Trophoblast cell (in vitro differentiated cells and primary cell): ENCODE measurements at regions not wholly inside any gene's neighbourhood (a gene's known extent, or its start where the extent isn't known, plus 50 kb on each side); places are given as distances from the start of the nearest gene placed in this dataset.

Experiments used
- DNase-seq, 2 donors: peaks; one replicate each; pipeline ENCODE4 v3.0.0-alpha.2; 2016
- H2AFZ ChIP-seq: 2 replicates; pipeline ENCODE4 v1.6.1; 2013; ENCODE audit warnings: low read length, moderate library complexity, mild to moderate bottlenecking; ENCODE audit not compliant: insufficient read depth, poor library complexity
- H2AK5ac ChIP-seq: 2 replicates; pipeline ENCODE4 v1.6.1; 2013; ENCODE audit warnings: mild to moderate bottlenecking, low read length
- H2BK120ac ChIP-seq: 2 replicates; pipeline ENCODE4 v1.6.1; 2013; ENCODE audit warnings: low read length, mild to moderate bottlenecking, moderate library complexity; ENCODE audit not compliant: insufficient read depth, poor library complexity
- H2BK12ac ChIP-seq: 2 replicates; pipeline ENCODE4 v1.6.1; 2013; ENCODE audit warnings: mild to moderate bottlenecking, low read length, moderate library complexity
- H2BK5ac ChIP-seq: 2 replicates; pipeline ENCODE4 v1.6.1; 2013; ENCODE audit warnings: low read length, low read depth, moderate library complexity, mild to moderate bottlenecking; ENCODE audit not compliant: poor library complexity
- H3K14ac ChIP-seq: 2 replicates; pipeline ENCODE4 v1.6.1; 2013; ENCODE audit warnings: mild to moderate bottlenecking, low read length
- H3K18ac ChIP-seq: 2 replicates; pipeline ENCODE4 v1.6.1; 2013; ENCODE audit warnings: mild to moderate bottlenecking, low read length
- H3K23ac ChIP-seq: 2 replicates; pipeline ENCODE4 v1.6.1; 2013; ENCODE audit warnings: low read length
- H3K27ac ChIP-seq: 2 replicates; pipeline ENCODE4 v1.5.1; 2013; ENCODE audit warnings: low read depth, mild to moderate bottlenecking, inconsistent platforms, low read length, moderate library complexity
- H3K27me3 ChIP-seq: 2 replicates; pipeline ENCODE4 v1.6.1; 2013; ENCODE audit warnings: inconsistent platforms, mild to moderate bottlenecking, low read length, moderate library complexity; ENCODE audit not compliant: insufficient read depth
- H3K36me3 ChIP-seq, 2 experiments: 1 replicate in 1 of 2; 2 replicates in 1 of 2; pipeline ENCODE4 v1.6.1; 2013; ENCODE audit warnings: low read length in 2 of 2, mild to moderate bottlenecking in 2 of 2, moderate library complexity in 1 of 2; ENCODE audit not compliant: insufficient read depth in 2 of 2, control insufficient read depth in 1 of 2
- H3K4ac ChIP-seq: 2 replicates; pipeline ENCODE4 v1.6.1; 2013; ENCODE audit warnings: low read depth, mild to moderate bottlenecking, low read length, moderate library complexity
- H3K4me1 ChIP-seq, 2 experiments: 1 replicate in 1 of 2; 2 replicates in 1 of 2; pipeline ENCODE4 v1.6.1; 2013; ENCODE audit warnings: low read length in 2 of 2, mild to moderate bottlenecking in 2 of 2, moderate library complexity in 1 of 2; ENCODE audit not compliant: insufficient read depth in 2 of 2, control insufficient read depth in 1 of 2
- H3K4me2 ChIP-seq: 2 replicates; pipeline ENCODE4 v1.6.1; 2013; ENCODE audit warnings: inconsistent platforms, mild to moderate bottlenecking, low read length, moderate library complexity
- H3K4me3 ChIP-seq: 2 replicates; pipeline ENCODE4 v1.5.1; 2013; ENCODE audit warnings: mild to moderate bottlenecking, low read depth, low read length, inconsistent platforms
- H3K79me1 ChIP-seq: one replicate; pipeline ENCODE4 v1.6.1; 2013; ENCODE audit warnings: low read length
- H3K79me2 ChIP-seq: 2 replicates; pipeline ENCODE4 v1.6.1; 2013; ENCODE audit warnings: low read length, mild to moderate bottlenecking; ENCODE audit not compliant: control insufficient read depth, insufficient read depth, poor library complexity
- H3K9ac ChIP-seq: 2 replicates; pipeline ENCODE4 v1.6.1; 2013; ENCODE audit warnings: mild to moderate bottlenecking, low read length
- H3K9me3 ChIP-seq: 2 replicates; pipeline ENCODE4 v1.6.1; 2013; ENCODE audit warnings: low read depth, mild to moderate bottlenecking, control low read depth, inconsistent platforms, low read length; ENCODE audit not compliant: insufficient read depth
- H4K12ac ChIP-seq: 2 replicates; pipeline ENCODE4 v1.6.1; 2013; ENCODE audit warnings: low read depth, mild to moderate bottlenecking, low read length, moderate library complexity
- H4K8ac ChIP-seq: 2 replicates; pipeline ENCODE4 v1.6.1; 2013; ENCODE audit warnings: low read depth, mild to moderate bottlenecking, low read length, moderate library complexity
- H4K91ac ChIP-seq: one replicate; pipeline ENCODE4 v1.6.1; 2013; ENCODE audit warnings: low read depth, mild to moderate bottlenecking, low read length, moderate library complexity
- WGBS: extraction: QIAGEN DNeasy Blood & Tissue Kit; methylation state at CpG from one replicate; pipeline ENCODE4 v1.1.7; 2013; ENCODE audit warnings: missing lambda C conversion rate; ENCODE audit not compliant: insufficient read length, insufficient coverage; ENCODE audit errors: extremely low coverage; 5-methylcytosine and 5-hydroxymethylcytosine counted together

- H3K4ac ChIP-seq: no peak overlapping the region
- H4K8ac ChIP-seq: no peak overlapping the region
- no peak overlapping the region for H2AK5ac ChIP-seq
- H3K79me1 ChIP-seq: no peaks in the 10 kb centered on the region
- H3K27ac ChIP-seq: no peak overlapping the region
- H3K18ac ChIP-seq: no peak overlapping the region
- H3K23ac ChIP-seq: no peak overlapping the region
- H3K79me2 ChIP-seq: no peaks in the 10 kb centered on the region
- H4K12ac ChIP-seq: no peak overlapping the region
- no peak overlapping the region for H2BK120ac ChIP-seq
- H2BK12ac ChIP-seq: no peak overlapping the region
- H3K4me1 ChIP-seq: no peaks in the 10 kb centered on the region
- no peak overlapping the region for H2BK5ac ChIP-seq
- peaks cover 4% of the 10 kb centered on the region for H3K9me3 ChIP-seq
- DNase-seq: no peak
- H4K91ac ChIP-seq: no peak overlapping the region
- no peak overlapping the region for H3K4me2 ChIP-seq
- H3K27me3 ChIP-seq: no peaks in the 10 kb centered on the region
- no peak overlapping the region for H2AFZ ChIP-seq
- H3K9ac ChIP-seq: no peak overlapping the region
- H3K36me3 ChIP-seq: no peaks in the 10 kb centered on the region
- H3K14ac ChIP-seq: no peak overlapping the region
- no peak overlapping the region for H3K4me3 ChIP-seq
Measured at GRCh38 chr12:58026426-58026825, 85.1 kb downstream of the ATP23 start.

DNA sequence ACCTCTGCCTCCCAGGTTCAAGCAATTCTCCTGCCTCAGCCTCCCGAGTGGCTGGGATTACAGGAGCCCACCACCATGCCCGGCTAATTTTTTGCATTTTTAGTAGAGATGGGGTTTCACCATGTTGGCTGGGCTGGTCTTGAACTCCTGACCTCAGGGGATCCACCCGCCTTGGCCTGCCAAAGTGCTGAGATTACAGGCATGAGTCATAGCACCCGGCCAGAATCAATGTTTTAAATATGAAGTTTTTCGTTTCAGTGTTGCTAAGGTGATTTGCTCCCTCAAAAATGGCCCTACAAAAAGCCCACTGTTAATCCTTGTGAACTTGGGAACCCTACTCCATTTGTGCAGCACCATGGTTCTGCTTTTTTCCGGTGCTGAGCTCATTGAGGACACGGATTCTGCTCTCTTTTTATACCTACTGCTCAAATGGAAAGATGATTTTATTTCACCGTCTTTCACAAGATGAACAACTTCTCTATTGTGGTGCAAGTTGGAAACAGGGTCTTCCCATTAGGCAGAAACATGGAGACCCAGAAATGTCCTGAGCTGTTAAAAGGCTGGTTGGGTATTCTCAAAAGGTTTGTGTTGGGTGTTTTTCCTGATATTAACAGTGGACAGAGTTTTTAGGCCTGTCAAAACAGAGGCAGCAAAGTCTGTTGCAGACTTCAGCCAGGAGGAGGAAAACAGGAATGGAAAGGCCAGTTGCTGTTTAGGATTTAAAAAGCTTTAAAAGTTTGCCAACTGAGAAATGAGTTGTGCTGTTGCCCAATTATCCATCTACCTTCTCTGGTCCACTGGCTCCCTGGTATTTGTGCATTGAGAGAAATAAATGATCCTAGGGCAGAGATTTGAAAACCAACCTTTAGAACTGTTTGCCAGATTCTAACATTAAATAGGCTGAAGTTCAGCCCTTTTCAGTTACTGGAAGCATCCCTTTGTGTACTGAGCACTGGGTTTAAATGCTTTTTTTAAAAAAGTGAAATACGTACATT lies 85.8 kb downstream of the ATP23 start:
- DNase-seq: no peak
- H4K12ac ChIP-seq: no peak overlapping the region
- H2BK5ac ChIP-seq: no peak overlapping the region
- H3K4me2 ChIP-seq: no peak overlapping the region
- H3K14ac ChIP-seq: no peak overlapping the region
- no peak overlapping the region for H3K9ac ChIP-seq
- no peaks in the 10 kb centered on the region for H3K36me3 ChIP-seq
- no peaks in the 10 kb centered on the region for H3K27me3 ChIP-seq
- no peak overlapping the region for H3K27ac ChIP-seq
- H3K4ac ChIP-seq: no peak overlapping the region
- no peak overlapping the region for H3K4me3 ChIP-seq
- no peak overlapping the region for H4K8ac ChIP-seq
- no peaks in the 10 kb centered on the region for H3K79me2 ChIP-seq
- H2BK120ac ChIP-seq: no peak overlapping the region
- no peak overlapping the region for H4K91ac ChIP-seq
- H3K4me1 ChIP-seq: no peaks in the 10 kb centered on the region
- no peak overlapping the region for H2AK5ac ChIP-seq
- peaks cover 4% of the 10 kb centered on the region for H3K9me3 ChIP-seq
- no CpG with 5 or more reads among the region's 9 CpGs for WGBS
- H3K23ac ChIP-seq: no peak overlapping the region
- no peak overlapping the region for H3K18ac ChIP-seq
- no peaks in the 10 kb centered on the region for H3K79me1 ChIP-seq
- no peak overlapping the region for H2AFZ ChIP-seq
- H2BK12ac ChIP-seq: no peak overlapping the region

DNA sequence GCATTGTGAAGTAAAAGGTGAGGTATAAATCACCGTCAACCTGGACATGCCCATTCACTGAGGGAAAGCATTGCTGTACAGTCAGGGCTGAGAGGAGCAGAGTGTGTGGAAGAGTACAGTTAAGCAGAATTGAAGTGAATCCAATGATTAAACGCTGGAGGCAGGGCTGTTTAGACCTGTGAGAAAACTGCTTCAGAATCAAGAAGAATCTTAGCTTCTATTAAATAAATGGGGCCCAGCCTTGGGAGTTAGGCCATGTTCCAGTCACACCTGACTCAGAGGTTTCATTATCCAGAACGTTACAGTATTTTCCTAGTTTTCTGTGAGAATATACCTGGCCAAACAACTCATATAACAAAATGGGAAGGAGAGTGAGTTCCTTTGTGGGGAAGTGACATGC lies 86.9 kb downstream of the ATP23 start:
- no CpG with 5 or more reads among the region's 3 CpGs for WGBS

GRCh38 chr12:58029260-58029659 lies 87.9 kb downstream of the ATP23 start:
- H3K79me1 ChIP-seq: no peaks in the 10 kb centered on the region
- H3K18ac ChIP-seq: no peak overlapping the region
- H3K79me2 ChIP-seq: no peaks in the 10 kb centered on the region
- whole genome bisulfite sequencing: no CpG with 5 or more reads among the region's 1 CpG
- no peak overlapping the region for H2BK5ac ChIP-seq
- no peaks in the 10 kb centered on the region for H3K36me3 ChIP-seq
- H3K27ac ChIP-seq: no peak overlapping the region
- no peak for DNase-seq
- H3K4me3 ChIP-seq: no peak overlapping the region
- no peak overlapping the region for H4K8ac ChIP-seq
- H3K4me2 ChIP-seq: no peak overlapping the region
- no peak overlapping the region for H2AK5ac ChIP-seq
- H2BK120ac ChIP-seq: no peak overlapping the region
- no peak overlapping the region for H4K91ac ChIP-seq
- H4K12ac ChIP-seq: no peak overlapping the region
- H2AFZ ChIP-seq: no peak overlapping the region
- H3K9ac ChIP-seq: no peak overlapping the region
- no peak overlapping the region for H3K4ac ChIP-seq
- H3K4me1 ChIP-seq: no peaks in the 10 kb centered on the region
- H3K14ac ChIP-seq: no peak overlapping the region
- H3K27me3 ChIP-seq: no peaks in the 10 kb centered on the region
- no peak overlapping the region for H3K23ac ChIP-seq
- no peak overlapping the region for H2BK12ac ChIP-seq
- peaks cover 2% of the 10 kb centered on the region for H3K9me3 ChIP-seq

More for the DNA sequence above, 86.9 kb downstream of the ATP23 start:
- Histone ChIP-seq H3K79me2 (no peaks in the 10 kb centered on the region), H3K4me3 (no peak overlapping the region), H4K91ac (no peak overlapping the region), H3K79me1 (no peaks in the 10 kb centered on the region), H2BK120ac (no peak overlapping the region), H3K27me3 (no peaks in the 10 kb centered on the region), H3K9me3 (no peaks in the 10 kb centered on the region), H2BK5ac (no peak overlapping the region), H3K36me3 (no peaks in the 10 kb centered on the region), H2AFZ (no peak overlapping the region), H3K14ac (no peak overlapping the region), H3K4me2 (no peak overlapping the region), H3K4ac (no peak overlapping the region), H3K4me1 (no peaks in the 10 kb centered on the region), H4K12ac (no peak overlapping the region), H3K18ac (no peak overlapping the region), H3K9ac (no peak overlapping the region), H4K8ac (no peak overlapping the region), H3K23ac (no peak overlapping the region), H3K27ac (no peak overlapping the region), H2AK5ac (no peak overlapping the region), H2BK12ac (no peak overlapping the region)
- no peak for DNase-seq
